ENCODE measurements at regions not wholly inside any gene's neighbourhood (a gene's known extent, or its start where the extent isn't known, plus 50 kb on each side); places are given as distances from the start of the nearest gene placed in this dataset.
"Not testable (repeated sequence)": the region's sequence is repeated elsewhere in the genome, so short reads cannot be mapped to it uniquely, and the experiment has no call there.

DNA sequence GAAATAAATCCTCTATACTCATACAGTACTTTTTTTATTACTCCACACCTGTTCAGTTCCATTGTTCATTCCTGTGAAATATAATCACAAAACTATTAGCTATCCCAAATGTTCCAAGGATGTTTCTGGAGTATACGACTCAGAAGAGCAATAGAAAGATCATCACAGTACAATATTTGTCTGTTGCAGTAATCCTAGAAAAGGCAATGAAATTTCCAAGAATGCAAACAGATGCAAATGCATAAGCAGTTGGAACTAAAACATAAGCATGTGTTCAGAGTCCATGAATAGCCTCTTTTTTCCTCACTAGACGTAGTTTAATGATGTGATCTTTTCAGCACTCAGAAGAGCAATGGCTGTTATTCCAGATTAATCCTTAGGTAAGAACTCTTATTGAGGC, 55.2 kb downstream of the RTL3 start:
- DNase-seq: no peak
- TF ChIP-seq POLR2A (IDR thresholded peaks at IDR 0.05; ENCODE audit: low read length) (no peak), GATA1 (IDR thresholded peaks at IDR 0.05; ENCODE audit: low read depth, low read length) (no peak)

DNA sequence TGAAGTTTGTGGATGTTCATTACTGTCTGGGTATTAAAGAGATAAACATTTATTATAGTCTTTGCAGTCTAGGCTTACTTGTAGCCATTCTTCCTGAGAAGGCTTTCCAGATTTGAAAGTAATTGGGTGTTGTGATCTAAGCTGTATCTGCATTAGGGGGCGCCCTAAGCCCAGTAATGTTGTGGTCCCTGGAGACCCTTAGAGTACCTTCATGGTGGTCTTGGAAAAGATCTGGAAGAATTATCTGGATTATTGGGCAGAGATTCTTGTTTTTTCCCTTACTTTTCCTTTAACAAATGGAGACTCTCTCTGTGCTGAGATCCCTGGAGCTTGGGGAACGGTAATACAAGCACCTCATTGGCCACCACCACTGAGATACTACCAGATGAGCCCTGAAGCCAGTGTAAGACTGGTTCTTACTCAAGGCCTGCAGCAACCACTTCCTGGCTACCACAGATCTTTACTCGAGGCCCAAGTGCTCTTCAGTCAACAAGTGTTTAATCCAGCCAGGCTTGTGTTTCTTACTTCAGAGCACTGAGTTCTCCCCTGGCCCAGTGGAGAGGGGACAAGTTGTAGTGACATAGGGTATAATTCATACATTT, 63.1 kb downstream of the RTL3 start:
- peak in 1 of 2 experiments; percentile 0 for DNase-seq
- TF ChIP-seq GATA1 (IDR thresholded peaks at IDR 0.05; ENCODE audit: low read depth, low read length) (no peak), POLR2A (IDR thresholded peaks at IDR 0.05; ENCODE audit: low read length) (no peak)

DNA sequence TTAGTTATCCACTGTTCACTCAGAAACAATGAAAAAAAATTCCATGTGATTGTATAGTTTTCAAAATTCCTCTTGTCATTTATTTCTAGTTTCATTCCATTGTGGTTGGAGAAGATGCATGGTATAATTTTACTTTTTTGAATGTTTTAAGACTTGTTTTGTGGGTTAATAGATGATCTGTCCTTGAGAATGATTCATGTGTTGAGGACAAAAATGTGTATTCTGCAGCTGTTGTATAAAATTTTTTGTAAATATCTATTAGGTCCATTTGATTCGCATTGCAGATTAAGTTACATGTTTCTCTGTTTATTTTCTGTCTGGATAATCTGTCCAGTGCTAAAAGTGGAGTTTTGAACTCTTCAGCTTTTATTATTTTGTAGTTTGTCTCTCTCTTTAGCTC, 65.4 kb downstream of the RTL3 start:
- DNase-seq: no peak
- TF ChIP-seq GATA1 (IDR thresholded peaks at IDR 0.05; ENCODE audit: low read depth, low read length) (no peak), POLR2A (IDR thresholded peaks at IDR 0.05; ENCODE audit: low read length) (no peak)

DNA sequence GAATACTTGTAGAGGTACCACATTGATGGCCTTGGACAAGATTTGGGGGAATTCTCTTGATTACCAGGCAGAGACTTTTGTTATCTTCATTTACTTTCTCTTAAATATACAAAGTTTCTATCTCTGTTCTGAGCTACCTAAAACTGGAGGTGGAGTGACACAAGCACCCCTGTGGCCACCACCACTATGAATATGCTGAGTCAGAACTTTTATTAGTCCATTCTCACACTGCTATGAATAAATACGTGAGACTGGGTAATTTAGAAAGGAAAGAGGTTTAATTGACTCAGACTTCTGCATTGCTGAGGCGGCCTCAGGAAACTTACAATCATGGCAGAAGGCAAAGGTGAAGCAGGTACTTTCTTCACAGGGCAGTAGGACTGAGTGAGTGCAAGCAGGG, 67.1 kb downstream of the RTL3 start:
- TF ChIP-seq POLR2A (IDR thresholded peaks at IDR 0.05; ENCODE audit: low read length) (no peak), GATA1 (IDR thresholded peaks at IDR 0.05; ENCODE audit: low read depth, low read length) (no peak)
- DNase-seq: no peak

DNA sequence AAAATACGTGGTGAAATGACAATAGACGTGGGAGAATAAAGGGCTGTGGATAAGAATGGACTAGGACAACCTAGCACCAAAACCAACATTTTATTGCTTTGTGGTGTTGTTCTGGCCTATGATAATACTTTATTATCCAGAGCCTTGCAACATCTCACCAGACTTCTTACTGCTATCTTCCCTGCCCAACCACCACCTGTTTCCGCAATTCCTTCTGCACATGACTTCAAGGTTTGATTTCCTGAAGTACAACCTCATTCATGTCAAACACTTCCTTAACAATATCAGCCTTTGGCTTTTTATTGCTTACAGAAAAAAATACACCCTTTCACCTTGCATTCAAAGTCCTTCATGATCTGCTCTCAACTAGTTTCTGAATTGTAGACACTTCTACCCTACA, 84.8 kb downstream of the RTL3 start:
- TF ChIP-seq GATA1 (IDR thresholded peaks at IDR 0.05; ENCODE audit: low read depth, low read length): no peak
- no peak for TF ChIP-seq POLR2A (IDR thresholded peaks at IDR 0.05; ENCODE audit: low read length)
- no peak for DNase-seq

DNA sequence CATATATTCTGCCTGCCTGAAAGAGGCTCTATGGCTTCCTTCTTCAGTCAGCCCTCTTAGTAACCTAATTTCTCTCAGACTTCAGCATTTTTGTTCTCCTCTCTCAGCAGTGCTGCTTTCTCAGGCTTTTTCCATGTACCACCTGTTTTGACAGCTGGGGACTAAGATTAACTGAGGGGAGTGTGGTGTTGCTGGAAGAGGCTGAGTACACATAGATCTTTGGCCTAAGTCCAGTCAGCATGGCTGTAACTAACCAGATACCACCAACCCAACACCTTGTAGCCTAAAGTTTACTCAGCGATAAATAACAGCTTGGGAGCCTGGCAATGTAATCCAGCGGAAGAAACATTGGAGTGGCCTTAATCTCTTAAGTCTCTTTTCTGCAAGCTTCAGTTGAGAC, 85.5 kb downstream of the RTL3 start:
- no peak for TF ChIP-seq POLR2A (IDR thresholded peaks at IDR 0.05; ENCODE audit: low read length)
- no peak for TF ChIP-seq GATA1 (IDR thresholded peaks at IDR 0.05; ENCODE audit: low read depth, low read length)
- no peak for DNase-seq

DNA sequence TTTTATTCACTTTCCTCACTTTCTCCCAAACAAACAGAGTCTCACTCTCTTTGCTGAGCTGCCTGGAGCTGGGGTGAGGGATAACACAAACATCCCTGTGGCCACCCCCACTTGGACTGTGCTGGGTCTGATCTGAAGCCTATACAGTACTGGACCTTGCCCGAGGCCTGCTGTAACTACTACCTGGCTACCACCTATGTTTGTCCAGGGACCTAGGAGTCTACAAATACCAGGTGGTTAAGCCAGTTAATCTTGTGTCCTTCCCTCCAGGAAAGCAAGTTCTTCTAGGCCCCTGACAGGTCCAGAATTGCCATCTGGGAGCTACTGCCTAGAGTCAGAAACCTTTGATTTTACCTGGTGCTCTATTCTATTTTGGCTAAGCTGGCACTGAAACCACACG, 87.3 kb downstream of the RTL3 start:
- TF ChIP-seq POLR2A (IDR thresholded peaks at IDR 0.05; ENCODE audit: low read length): no peak
- DNase-seq: no peak

DNA sequence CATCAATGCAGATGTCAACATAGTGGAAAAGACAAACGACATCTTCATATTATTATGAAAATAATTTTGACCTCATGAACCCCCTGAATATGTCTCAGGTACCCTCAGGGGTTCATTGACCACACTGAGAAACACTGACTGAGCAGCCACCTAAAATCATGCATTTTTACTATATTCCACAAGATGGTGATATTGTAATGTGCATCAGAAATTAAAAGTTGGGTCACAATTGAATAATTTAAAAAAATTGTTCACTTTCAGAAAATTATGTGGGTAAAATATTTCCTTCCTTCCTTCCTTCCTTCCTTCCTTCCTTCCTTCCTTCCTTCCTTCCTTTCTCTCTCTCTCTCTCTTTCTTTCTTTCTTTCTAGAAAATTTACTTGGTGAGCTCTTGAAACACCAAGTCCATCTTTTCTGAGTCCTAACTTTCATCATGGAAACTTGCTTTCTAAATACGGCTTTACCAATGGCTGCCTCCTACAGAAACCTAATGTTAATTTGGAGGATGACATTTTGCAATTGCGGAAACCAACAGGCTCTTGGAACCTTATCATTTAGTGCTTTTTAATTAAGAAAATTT, 103.6 kb downstream of the RTL3 start:
- no peak for DNase-seq
- TF ChIP-seq GATA1 (IDR thresholded peaks at IDR 0.05; ENCODE audit: low read depth, low read length) (no peak), POLR2A (IDR thresholded peaks at IDR 0.05; ENCODE audit: low read length) (no peak)

DNA sequence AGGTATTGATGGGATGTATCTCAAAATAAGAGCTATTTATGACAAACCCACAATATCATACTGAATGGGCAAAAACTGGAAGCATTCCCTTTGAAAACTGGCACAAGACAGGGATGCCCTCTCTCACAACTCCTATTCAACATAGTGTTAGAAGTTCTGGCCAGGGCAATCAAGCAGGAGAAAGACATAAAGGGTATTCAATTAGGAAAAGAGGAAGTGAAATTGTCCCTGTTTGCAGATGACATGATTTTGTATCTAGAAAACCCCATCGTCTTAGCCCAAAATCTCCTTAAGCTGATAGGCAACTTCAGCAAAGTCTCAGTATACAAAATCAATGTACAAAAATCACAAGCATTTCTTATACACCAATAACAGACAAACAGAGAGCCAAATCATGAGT, 106.5 kb downstream of the RTL3 start:
- DNase-seq: not testable (repeated sequence)

DNA sequence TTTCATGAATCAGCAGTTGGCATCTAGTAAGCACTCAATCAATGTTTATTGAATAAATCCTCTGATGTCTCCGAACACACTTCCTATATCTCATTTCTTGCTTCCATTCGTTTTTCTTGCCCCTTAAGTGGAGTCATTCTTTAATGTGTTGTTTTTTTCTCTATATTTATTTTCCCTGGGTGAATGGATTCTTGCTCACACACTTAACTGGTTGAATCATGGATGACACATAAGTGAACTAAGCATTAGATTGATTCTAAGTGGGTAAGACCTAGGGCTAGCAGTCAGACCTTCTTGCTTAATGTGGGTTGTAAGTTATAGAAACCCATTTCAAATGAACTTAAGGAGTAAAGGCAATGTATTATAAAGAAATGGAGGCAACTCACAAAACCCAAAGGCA, 111.1 kb downstream of the RTL3 start:
- no peak for DNase-seq

DNA sequence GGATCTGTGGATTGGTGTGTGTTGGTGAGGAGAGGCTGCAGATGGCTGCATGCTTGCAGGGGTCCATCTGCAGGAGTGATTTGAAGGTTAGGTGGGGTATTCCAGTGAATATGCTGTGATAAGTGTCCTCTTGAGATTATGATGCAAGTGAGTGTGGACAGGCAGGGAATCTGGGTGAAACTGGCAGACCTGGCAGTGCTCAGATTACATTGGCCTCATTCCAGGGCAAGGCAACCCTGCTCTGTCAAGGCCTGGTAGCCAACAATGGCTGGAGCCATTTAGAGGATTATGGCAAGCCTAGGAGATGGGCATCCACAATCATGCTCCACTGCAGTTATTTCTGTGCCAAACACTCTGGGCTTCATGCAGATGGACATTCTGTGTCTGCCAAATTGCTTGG, 113.9 kb downstream of the RTL3 start:
- no peak for TF ChIP-seq POLR2A (IDR thresholded peaks at IDR 0.05; ENCODE audit: low read length)
- TF ChIP-seq GATA1 (IDR thresholded peaks at IDR 0.05; ENCODE audit: low read depth, low read length): no peak
- DNase-seq: no peak

More for the DNA sequence above, 111.1 kb downstream of the RTL3 start:
- no peak for TF ChIP-seq POLR2A (IDR thresholded peaks at IDR 0.05; ENCODE audit: low read length)
- TF ChIP-seq GATA1 (IDR thresholded peaks at IDR 0.05; ENCODE audit: low read depth, low read length): no peak

DNA sequence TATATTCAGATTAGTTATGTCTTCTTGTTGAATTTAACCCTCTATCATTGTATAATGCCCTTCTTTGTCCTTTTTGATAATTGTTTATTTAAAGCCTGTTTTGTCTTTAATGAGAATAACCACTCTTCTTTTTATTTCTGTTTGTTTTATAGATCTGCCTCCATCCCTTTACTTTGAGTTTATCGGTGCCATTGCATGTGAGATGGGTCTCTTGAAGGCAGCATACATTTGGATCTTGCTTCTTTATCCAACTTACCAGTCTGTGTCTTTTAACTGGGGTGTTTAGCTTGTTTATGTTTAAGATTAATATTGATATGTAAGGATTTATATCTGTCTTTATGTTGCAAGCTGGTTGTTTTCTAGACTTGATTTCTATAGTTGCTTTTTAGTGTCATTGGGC, 115.8 kb downstream of the RTL3 start:
- TF ChIP-seq GATA1 (IDR thresholded peaks at IDR 0.05; ENCODE audit: low read depth, low read length) (no peak), POLR2A (IDR thresholded peaks at IDR 0.05; ENCODE audit: low read length) (no peak)

DNA sequence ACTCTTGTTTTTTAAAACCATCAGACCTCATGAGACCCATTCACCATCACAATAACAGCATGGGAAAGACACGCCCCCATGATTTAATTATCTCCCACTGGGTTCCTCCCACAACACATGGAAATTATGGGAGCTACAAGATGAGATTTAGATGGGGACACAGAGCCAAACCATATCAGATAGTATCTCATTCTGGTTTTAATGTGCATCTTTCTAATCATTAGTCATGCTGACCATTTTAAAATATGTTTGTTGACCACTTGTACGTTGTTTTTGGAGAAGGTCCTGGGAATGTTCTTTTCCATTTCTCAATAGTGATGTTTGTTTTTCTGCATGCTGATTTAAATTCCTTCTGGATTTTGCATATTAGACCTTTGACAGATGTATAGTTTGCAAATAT, 119.0 kb downstream of the RTL3 start:
- DNase-seq: no peak
- TF ChIP-seq POLR2A (IDR thresholded peaks at IDR 0.05; ENCODE audit: low read length) (no peak), GATA1 (IDR thresholded peaks at IDR 0.05; ENCODE audit: low read depth, low read length) (no peak)

More for the DNA sequence above, 115.8 kb downstream of the RTL3 start:
- no peak for DNase-seq

DNA sequence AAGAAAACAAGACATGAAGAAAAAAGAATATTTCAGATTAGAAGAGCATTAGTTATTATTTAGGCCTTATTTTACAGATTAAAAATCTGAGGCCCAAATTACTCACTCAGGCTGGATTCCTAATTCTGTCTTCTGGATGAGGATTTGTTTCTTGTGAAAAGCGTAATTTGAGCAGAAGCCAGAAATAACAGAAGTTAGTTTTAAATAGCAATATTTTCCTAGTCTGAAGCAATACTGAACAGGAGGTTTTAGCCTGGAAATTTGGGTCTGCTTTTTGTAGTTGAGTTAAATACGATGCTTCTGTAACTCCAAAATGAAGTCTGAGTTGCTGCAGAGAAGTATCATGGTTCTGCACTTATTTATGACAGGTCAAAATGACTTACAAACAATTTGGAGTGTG, 124.9 kb downstream of the RTL3 start:
- no peak for DNase-seq

DNA sequence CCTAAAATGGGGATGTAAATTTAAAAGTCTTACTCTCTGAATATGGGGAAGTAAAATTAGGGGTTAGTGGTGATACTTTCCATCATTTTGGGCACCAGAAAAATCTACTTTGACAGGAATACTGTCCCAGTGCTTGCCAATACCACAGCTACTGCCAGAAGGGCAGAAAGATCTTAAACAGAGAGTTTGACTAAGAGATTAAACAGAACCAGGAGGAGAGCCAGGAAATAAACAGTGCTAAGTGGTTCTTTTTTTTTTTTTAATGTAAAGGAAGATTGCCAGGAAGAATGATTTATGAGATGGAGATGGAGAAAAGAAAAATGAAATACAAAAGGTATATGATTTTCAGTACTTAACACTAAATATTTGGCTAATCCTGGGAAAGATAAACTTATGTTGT, 126.8 kb downstream of the RTL3 start:
- no peak for DNase-seq
- TF ChIP-seq GATA1 (IDR thresholded peaks at IDR 0.05; ENCODE audit: low read depth, low read length) (no peak), POLR2A (IDR thresholded peaks at IDR 0.05; ENCODE audit: low read length) (no peak)

More for the DNA sequence above, 124.9 kb downstream of the RTL3 start:
- TF ChIP-seq GATA1 (IDR thresholded peaks at IDR 0.05; ENCODE audit: low read depth, low read length): no peak
- no peak for TF ChIP-seq POLR2A (IDR thresholded peaks at IDR 0.05; ENCODE audit: low read length)

DNA sequence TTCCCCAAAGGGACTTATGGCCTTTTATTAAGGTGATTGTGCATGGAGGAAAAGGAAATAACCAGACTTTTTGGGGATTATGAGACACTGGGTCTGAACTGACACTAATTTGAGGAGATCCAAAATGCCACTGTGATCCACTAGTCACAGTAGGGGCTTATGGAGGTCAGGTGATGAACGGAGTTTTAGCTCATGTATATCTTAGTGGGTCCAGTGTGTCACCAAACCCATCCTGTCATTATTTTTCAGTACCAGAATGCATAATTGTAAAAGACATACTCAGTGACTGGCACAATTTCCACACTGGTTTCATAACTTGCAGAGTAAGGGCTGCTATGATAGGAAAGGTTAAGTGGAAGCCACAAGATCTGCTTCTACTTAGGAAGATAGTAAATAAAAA, 131.3 kb downstream of the RTL3 start:
- TF ChIP-seq POLR2A (IDR thresholded peaks at IDR 0.05; ENCODE audit: low read length) (no peak), GATA1 (IDR thresholded peaks at IDR 0.05; ENCODE audit: low read depth, low read length) (no peak)
- DNase-seq: no peak

Measured in erythroblast (primary cell).